Uterus (tissue), 3 donors: ENCODE measurements at regions not wholly inside any gene's neighbourhood (a gene's known extent, or its start where the extent isn't known, plus 50 kb on each side); places are given as distances from the start of the nearest gene placed in this dataset.

Source experiments
- DNase-seq, 2 donors: peaks; one replicate each; pipeline ENCODE4 v3.0.0-alpha.2; 2019 to 2020
- H3K27ac ChIP-seq, 2 donors: fragments of 200-600 bp; sonication (generic); 1 replicate in 1 of 2; 2 replicates in 1 of 2; pipeline ENCODE4 v1.5.1; 2016 to 2018
- H3K27me3 ChIP-seq, 2 donors: fragments of 200-600 bp; sonication (generic); one replicate each; pipeline ENCODE4 v1.5.1; 2018 to 2019; ENCODE audit warnings: control low read depth in 1 of 2
- H3K36me3 ChIP-seq, 2 donors: fragments of 200-600 bp; sonication (generic); one replicate each; pipeline ENCODE4 v1.5.1; 2019; ENCODE audit warnings: control low read depth in 1 of 2
- H3K4me1 ChIP-seq, 2 donors: fragments of 200-600 bp; sonication (generic); one replicate each; pipeline ENCODE4 v1.5.1; 2018 to 2019; ENCODE audit warnings: control low read depth in 1 of 2
- H3K4me3 ChIP-seq, 2 donors: fragments of 200-600 bp; sonication (generic); 1 replicate in 1 of 2; 2 replicates in 1 of 2; pipeline ENCODE4 v1.5.1; 2018 to 2019; ENCODE audit warnings: mild to moderate bottlenecking in 1 of 2
- H3K9me3 ChIP-seq, 2 donors: fragments of 200-600 bp; sonication (generic); one replicate each; pipeline ENCODE4 v1.5.1; 2019; ENCODE audit warnings: control low read depth in 1 of 2
- CTCF ChIP-seq, 4 experiments: fragments of 200-600 bp in 2 of 4; fragments of 450-650 bp in 2 of 4; sonication (generic) in 2 of 4; IDR thresholded peaks; one replicate each; pipeline ENCODE4 v1.5.1; 2016 to 2019; ENCODE audit warnings: antibody characterized with exemption in 4 of 4, mild to moderate bottlenecking in 2 of 4, moderate library complexity in 1 of 4
- POLR2A ChIP-seq, 2 donors: fragments of 450-650 bp; IDR thresholded peaks; one replicate each; pipeline ENCODE4 v1.6.1; 2016; ENCODE audit warnings: antibody characterized with exemption in 2 of 2, mild to moderate bottlenecking in 1 of 2, moderate library complexity in 1 of 2
- intact Hi-C: fragments of 100-400 bp; cut with DNase I; formaldehyde crosslinking; loops from one replicate; pipeline ENCODE4 v1.15.1; 2023; ENCODE audit warnings: low total_unique reads
- donor health status: DM: yes; HTN: yes; CAD: no.

- TF ChIP-seq CTCF (IDR thresholded peaks at IDR 0.05): no peak
- no peak for TF ChIP-seq POLR2A (IDR thresholded peaks at IDR 0.05)
- Histone ChIP-seq H3K27me3 (no peaks in the 10 kb centered on the region), H3K9me3 (no peaks in the 10 kb centered on the region), H3K4me3 (no peak overlapping the region), H3K36me3 (no peaks in the 10 kb centered on the region), H3K27ac (no peak overlapping the region), H3K4me1 (no peaks in the 10 kb centered on the region)
- intact Hi-C loops: no loop called here
- DNase-seq: no peak
Observed at GRCh38 chr2:183488421-183488820, 364.2 kb downstream of the NUP35 start.

- Histone ChIP-seq H3K27ac (no peak overlapping the region), H3K4me1 (no peaks in the 10 kb centered on the region)
Observed at GRCh38 chr2:183490489-183490888, 366.2 kb downstream of the NUP35 start.

GRCh38 chr2:183490914-183491313 is 366.7 kb downstream of the NUP35 start:
- Histone ChIP-seq H3K9me3 (no peaks in the 10 kb centered on the region), H3K27me3 (no peaks in the 10 kb centered on the region), H3K36me3 (no peaks in the 10 kb centered on the region), H3K27ac (no peak overlapping the region), H3K4me3 (no peak overlapping the region), H3K4me1 (no peaks in the 10 kb centered on the region)
- intact Hi-C loops: no loop called here
- no peak for TF ChIP-seq CTCF (IDR thresholded peaks at IDR 0.05)
- no peak for TF ChIP-seq POLR2A (IDR thresholded peaks at IDR 0.05)
- no peak for DNase-seq

More at GRCh38 chr2:183490489-183490888, 366.2 kb downstream of the NUP35 start:
- no peaks in the 10 kb centered on the region for H3K36me3 ChIP-seq
- no peak for DNase-seq
- no peaks in the 10 kb centered on the region for H3K27me3 ChIP-seq
- no peaks in the 10 kb centered on the region for H3K9me3 ChIP-seq
- H3K4me3 ChIP-seq: no peak overlapping the region
- TF ChIP-seq POLR2A (IDR thresholded peaks at IDR 0.05) (no peak), CTCF (IDR thresholded peaks at IDR 0.05) (no peak)
- intact Hi-C loops: no loop called here

GRCh38 chr2:183493040-183493439 is 368.8 kb downstream of the NUP35 start:
- TF ChIP-seq CTCF (IDR thresholded peaks at IDR 0.05): no peak
- TF ChIP-seq POLR2A (IDR thresholded peaks at IDR 0.05): no peak
- no peak for DNase-seq
- H3K27ac ChIP-seq: no peak overlapping the region
- no peaks in the 10 kb centered on the region for H3K27me3 ChIP-seq
- H3K9me3 ChIP-seq: no peaks in the 10 kb centered on the region
- intact Hi-C loops: no loop called here
- H3K4me1 ChIP-seq: no peaks in the 10 kb centered on the region
- no peaks in the 10 kb centered on the region for H3K36me3 ChIP-seq
- no peak overlapping the region for H3K4me3 ChIP-seq

- no peaks in the 10 kb centered on the region for H3K4me1 ChIP-seq
- no peaks in the 10 kb centered on the region for H3K27me3 ChIP-seq
- H3K27ac ChIP-seq: no peak overlapping the region
- TF ChIP-seq CTCF (IDR thresholded peaks at IDR 0.05): no peak
- TF ChIP-seq POLR2A (IDR thresholded peaks at IDR 0.05): no peak
- no peaks in the 10 kb centered on the region for H3K9me3 ChIP-seq
- intact Hi-C loops: no loop called here
- DNase-seq: no peak
- H3K4me3 ChIP-seq: no peak overlapping the region
- no peaks in the 10 kb centered on the region for H3K36me3 ChIP-seq
Observed at GRCh38 chr2:183495079-183495478, 370.8 kb downstream of the NUP35 start.
